ENCODE measurements at regions not wholly inside any gene's neighbourhood (a gene's known extent, or its start where the extent isn't known, plus 50 kb on each side); places are given as distances from the start of the nearest gene placed in this dataset.

DNA sequence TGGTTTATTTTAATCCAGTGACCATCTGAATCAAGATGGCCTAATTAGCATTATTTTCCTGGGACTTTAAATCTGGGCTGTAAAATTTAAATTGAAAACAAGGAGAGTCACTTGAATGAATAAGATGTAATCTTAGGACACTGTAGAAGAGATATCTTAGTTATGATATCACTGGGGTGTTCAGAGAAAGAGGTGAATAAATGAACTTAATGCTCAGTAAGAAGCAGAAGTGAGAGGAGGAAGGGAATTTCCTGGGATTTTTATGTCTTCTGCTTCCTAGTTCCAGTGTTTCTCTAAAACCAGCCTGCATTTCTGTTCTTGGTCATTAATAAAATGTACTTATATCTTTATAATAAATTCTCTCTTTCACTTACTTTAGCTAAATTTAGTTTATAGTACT, 136.8 kb upstream of the PTPRK start:
- TF ChIP-seq CTCF (IDR thresholded peaks at IDR 0.05; ENCODE audit: poor library complexity) (no peak), EZH2phosphoT487 (IDR thresholded peaks at IDR 0.05; ENCODE audit: low read depth, severe bottlenecking, unreplicated experiment) (no peak)
